CD14-positive monocyte (primary cell): ENCODE measurements at regions not wholly inside any gene's neighbourhood (a gene's known extent, or its start where the extent isn't known, plus 50 kb on each side); places are given as distances from the start of the nearest gene placed in this dataset.

ENCODE experiments used
- DNase-seq, 3 donors: peaks; one replicate each; pipeline ENCODE4 v3.0.0-alpha.2; 2011 to 2022
- H2AFZ ChIP-seq: 2 replicates; pipeline ENCODE4 v1.6.0; 2012; ENCODE audit warnings: mild to moderate bottlenecking, low read depth, low read length, inconsistent platforms; ENCODE audit not compliant: insufficient read depth, poor library complexity, severe bottlenecking
- H3K27ac ChIP-seq, 2 donors: 1 replicate in 1 of 2; 2 replicates in 1 of 2; pipeline ENCODE4 v1.5.1; 2012 to 2013; ENCODE audit warnings: low read length in 2 of 2, control low read depth in 1 of 2, inconsistent platforms in 1 of 2, low read depth in 1 of 2, mild to moderate bottlenecking in 1 of 2
- H3K27me3 ChIP-seq, 2 donors: one replicate each; pipeline versions ENCODE4 v1.6.0 to v1.6.1; 2011 to 2013; ENCODE audit warnings: low read length in 2 of 2; ENCODE audit not compliant: control insufficient read depth in 2 of 2, insufficient read depth in 2 of 2
- H3K36me3 ChIP-seq, 2 donors: replicated peaks in 1 of 2; 1 replicate in 1 of 2; 2 replicates in 1 of 2; pipeline versions ENCODE4 v1.5.1 to v1.6.1; 2012 to 2013; ENCODE audit warnings: low read length in 2 of 2, control low read depth in 1 of 2, inconsistent platforms in 1 of 2, mild to moderate bottlenecking in 1 of 2; ENCODE audit not compliant: insufficient read depth in 2 of 2, control insufficient read depth in 1 of 2
- H3K4me1 ChIP-seq, 2 donors: 1 replicate in 1 of 2; 2 replicates in 1 of 2; pipeline versions ENCODE4 v1.5.1 to v1.6.1; 2012 to 2013; ENCODE audit warnings: low read length in 2 of 2, control low read depth in 1 of 2, inconsistent platforms in 1 of 2, mild to moderate bottlenecking in 1 of 2, moderate library complexity in 1 of 2; ENCODE audit not compliant: insufficient read depth in 2 of 2, control insufficient read depth in 1 of 2
- H3K4me2 ChIP-seq: replicated peaks from 2 replicates; pipeline ENCODE3; 2012; ENCODE audit warnings: low read length, moderate library complexity, mild to moderate bottlenecking; ENCODE audit not compliant: poor library complexity, severe bottlenecking; ENCODE audit errors: extremely low read depth
- H3K4me3 ChIP-seq, 3 experiments: fragments of 200-600 bp in 1 of 3; sonication (generic) in 1 of 3; replicated peaks in 1 of 3; 1 replicate in 2 of 3; 2 replicates in 1 of 3; pipeline ENCODE4 v1.5.1; 2011 to 2013; ENCODE audit warnings: low read length in 3 of 3, mild to moderate bottlenecking in 3 of 3, control low read depth in 2 of 3, low read depth in 2 of 3, inconsistent platforms in 1 of 3, moderate library complexity in 1 of 3
- H3K79me2 ChIP-seq: 2 replicates; pipeline ENCODE4 v1.6.0; 2012; ENCODE audit warnings: mild to moderate bottlenecking, control low read depth, inconsistent platforms, low read length, moderate library complexity; ENCODE audit not compliant: insufficient read depth
- H3K9ac ChIP-seq: 2 replicates; pipeline ENCODE4 v1.6.0; 2017; ENCODE audit warnings: low read length, mild to moderate bottlenecking; ENCODE audit not compliant: insufficient read depth, poor library complexity, severe bottlenecking
- H3K9me3 ChIP-seq, 2 donors: replicated peaks in 1 of 2; 1 replicate in 1 of 2; 2 replicates in 1 of 2; pipeline versions ENCODE4 v1.5.1 to v1.6.1; 2012 to 2013; ENCODE audit warnings: low read length in 2 of 2, control low read depth in 1 of 2; ENCODE audit not compliant: control insufficient read depth in 1 of 2, insufficient read depth in 1 of 2
- H4K20me1 ChIP-seq: 2 replicates; pipeline ENCODE4 v1.6.0; 2012; ENCODE audit warnings: mild to moderate bottlenecking, low read length, control low read depth, moderate library complexity; ENCODE audit not compliant: insufficient read depth
- H3K27ac Mint-ChIP-seq, 7 donors: one replicate each; pipeline ENCODE4 v1.8.0; 2020; ENCODE audit warnings: mild to moderate bottlenecking in 7 of 7, mixed read lengths in 7 of 7, moderate library complexity in 6 of 7, inconsistent platforms in 2 of 7
- H3K27me3 Mint-ChIP-seq, 3 donors: one replicate each; pipeline ENCODE4 v1.8.0; 2021 to 2022; ENCODE audit warnings: low read depth in 3 of 3, mild to moderate bottlenecking in 3 of 3, mixed read lengths in 3 of 3, moderate library complexity in 3 of 3, inconsistent platforms in 1 of 3
- H3K36me3 Mint-ChIP-seq, 2 donors: one replicate each; pipeline ENCODE4 v1.8.0; 2020; ENCODE audit warnings: mixed read lengths in 2 of 2, inconsistent platforms in 1 of 2, mild to moderate bottlenecking in 1 of 2
- H3K4me1 Mint-ChIP-seq: one replicate; pipeline ENCODE4 v1.8.0; 2020; ENCODE audit warnings: mild to moderate bottlenecking, mixed read lengths
- H3K4me3 Mint-ChIP-seq, 2 donors: one replicate each; pipeline ENCODE4 v1.8.0; 2020; ENCODE audit warnings: mild to moderate bottlenecking in 2 of 2, mixed read lengths in 2 of 2, moderate library complexity in 1 of 2
- H3K9me3 Mint-ChIP-seq, 7 donors: one replicate each; pipeline ENCODE4 v1.8.0; 2020 to 2022; ENCODE audit warnings: mixed read lengths in 7 of 7, mild to moderate bottlenecking in 6 of 7, moderate library complexity in 6 of 7, inconsistent platforms in 2 of 7
- WGBS: methylation state at CpG from one replicate; pipeline ENCODE4 v1.1.5; 2013; ENCODE audit warnings: missing lambda C conversion rate; ENCODE audit not compliant: insufficient coverage; 5-methylcytosine and 5-hydroxymethylcytosine counted together
- intact Hi-C, 2 donors: fragments of 100-400 bp; cut with micrococcal nuclease; formaldehyde crosslinking; loops; one replicate each; pipeline versions ENCODE4 v1.15.0 to v1.15.1; 2023
- TF ChIP-seq, protein P1 (sequence below): fragments of 200-600 bp; IDR thresholded peaks from one replicate; pipeline ENCODE4 v1.8.0; 2022; ENCODE audit warnings: antibody characterized with exemption, mild to moderate bottlenecking

DNA sequence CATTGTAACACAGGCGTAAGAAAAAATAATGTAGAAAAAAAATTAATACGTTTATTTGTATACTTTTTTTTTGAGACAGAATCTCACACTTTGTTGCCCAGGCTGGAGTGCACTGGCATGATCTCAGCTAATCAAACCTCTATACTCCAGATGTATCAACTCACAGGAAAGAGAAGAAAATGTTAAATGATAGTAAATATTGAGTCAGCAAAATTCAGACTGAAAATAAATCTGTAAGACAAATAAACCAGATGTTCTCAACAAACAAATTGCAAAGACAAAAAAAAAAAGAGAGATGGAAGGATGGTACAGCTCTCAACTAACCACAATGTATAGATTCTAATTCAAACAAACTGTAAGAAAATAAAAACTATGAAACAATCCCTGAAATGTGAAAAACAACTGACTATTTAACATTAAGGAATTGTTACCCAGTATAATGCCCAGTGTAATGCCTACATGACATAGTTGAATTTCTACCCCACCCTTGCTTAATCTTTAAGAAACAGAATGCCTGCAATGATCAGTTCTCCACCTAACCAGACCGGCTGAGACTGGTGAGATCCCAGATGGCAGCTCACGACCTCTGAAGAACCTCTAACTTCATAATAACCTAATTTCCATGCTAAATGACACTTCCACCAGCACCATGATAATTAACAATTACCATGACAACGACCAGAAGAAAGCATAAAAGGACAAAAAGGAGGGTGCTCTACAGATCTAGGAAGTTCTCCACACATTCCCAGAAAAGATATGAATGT is 272.0 kb upstream of the GNAI1 start:
- H3K27me3 Mint-ChIP-seq, result no peaks in the 10 kb centered on the region
- TF ChIP-seq, protein P1, sequence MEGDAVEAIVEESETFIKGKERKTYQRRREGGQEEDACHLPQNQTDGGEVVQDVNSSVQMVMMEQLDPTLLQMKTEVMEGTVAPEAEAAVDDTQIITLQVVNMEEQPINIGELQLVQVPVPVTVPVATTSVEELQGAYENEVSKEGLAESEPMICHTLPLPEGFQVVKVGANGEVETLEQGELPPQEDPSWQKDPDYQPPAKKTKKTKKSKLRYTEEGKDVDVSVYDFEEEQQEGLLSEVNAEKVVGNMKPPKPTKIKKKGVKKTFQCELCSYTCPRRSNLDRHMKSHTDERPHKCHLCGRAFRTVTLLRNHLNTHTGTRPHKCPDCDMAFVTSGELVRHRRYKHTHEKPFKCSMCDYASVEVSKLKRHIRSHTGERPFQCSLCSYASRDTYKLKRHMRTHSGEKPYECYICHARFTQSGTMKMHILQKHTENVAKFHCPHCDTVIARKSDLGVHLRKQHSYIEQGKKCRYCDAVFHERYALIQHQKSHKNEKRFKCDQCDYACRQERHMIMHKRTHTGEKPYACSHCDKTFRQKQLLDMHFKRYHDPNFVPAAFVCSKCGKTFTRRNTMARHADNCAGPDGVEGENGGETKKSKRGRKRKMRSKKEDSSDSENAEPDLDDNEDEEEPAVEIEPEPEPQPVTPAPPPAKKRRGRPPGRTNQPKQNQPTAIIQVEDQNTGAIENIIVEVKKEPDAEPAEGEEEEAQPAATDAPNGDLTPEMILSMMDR, result no peak
- intact Hi-C loops, result no loop called here
- Histone ChIP-seq H2AFZ (no peak overlapping the region), H3K9ac (no peak overlapping the region), H3K4me2 (no peak overlapping the region), H3K27me3 (no peaks in the 10 kb centered on the region), H3K4me1 (no peaks in the 10 kb centered on the region), H3K9me3 (peaks cover 4 to 8% of the 10 kb centered on the region in 2 donors), H3K27ac (no peak overlapping the region), H3K79me2 (no peaks in the 10 kb centered on the region), H3K4me3 (no peak overlapping the region), H3K36me3 (no peaks in the 10 kb centered on the region), H4K20me1 (no peaks in the 10 kb centered on the region)
- H3K4me1 Mint-ChIP-seq, result no peaks in the 10 kb centered on the region
- no peak overlapping the region for H3K27ac Mint-ChIP-seq
- H3K36me3 Mint-ChIP-seq, result no peaks in the 10 kb centered on the region
- H3K9me3 Mint-ChIP-seq, result peaks cover 0 to 9% (median 6%) of the 10 kb centered on the region in 7 donors
- no peak for DNase-seq
- H3K4me3 Mint-ChIP-seq, result no peak overlapping the region
- WGBS, result 83% methylated on average over 2 of the region's 5 CpGs

GRCh38 chr7:79855172-79855571 is 279.5 kb upstream of the GNAI1 start:
- H3K4me3 ChIP-seq, result no peak overlapping the region
- Mint-ChIP-seq H3K27me3 (no peaks in the 10 kb centered on the region), H3K9me3 (peaks cover 0 to 2% (median 2%) of the 10 kb centered on the region in 7 donors), H3K4me1 (no peaks in the 10 kb centered on the region), H3K4me3 (no peak overlapping the region), H3K27ac (no peak overlapping the region), H3K36me3 (no peaks in the 10 kb centered on the region)
- no peak for DNase-seq
- no peak overlapping the region for H3K9ac ChIP-seq
- H2AFZ ChIP-seq, result no peak overlapping the region
- TF ChIP-seq, protein P1, result no peak
- no peak overlapping the region for H3K27ac ChIP-seq
- no peaks in the 10 kb centered on the region for H3K9me3 ChIP-seq
- H3K79me2 ChIP-seq, result no peaks in the 10 kb centered on the region
- no peaks in the 10 kb centered on the region for H3K36me3 ChIP-seq
- H3K4me1 ChIP-seq, result no peaks in the 10 kb centered on the region
- H4K20me1 ChIP-seq, result no peaks in the 10 kb centered on the region
- WGBS, result no CpG with 5 or more reads among the region's 1 CpG
- intact Hi-C loops, result no loop called here
- no peaks in the 10 kb centered on the region for H3K27me3 ChIP-seq
- no peak overlapping the region for H3K4me2 ChIP-seq
